NOMO-1 (cell line): ENCODE measurements at regions not wholly inside any gene's neighbourhood (a gene's known extent, or its start where the extent isn't known, plus 50 kb on each side); places are given as distances from the start of the nearest gene placed in this dataset.
A peak's percentile ranks its signal among the peaks of the same experiment; 100 is the strongest.

Experiments used
- DNase-seq, 2 experiments: peaks; one replicate each; lab custom pipeline; 2025; ENCODE audit not compliant: unreplicated experiment in 2 of 2; lab: John Stamatoyannopoulos, UW

DNA sequence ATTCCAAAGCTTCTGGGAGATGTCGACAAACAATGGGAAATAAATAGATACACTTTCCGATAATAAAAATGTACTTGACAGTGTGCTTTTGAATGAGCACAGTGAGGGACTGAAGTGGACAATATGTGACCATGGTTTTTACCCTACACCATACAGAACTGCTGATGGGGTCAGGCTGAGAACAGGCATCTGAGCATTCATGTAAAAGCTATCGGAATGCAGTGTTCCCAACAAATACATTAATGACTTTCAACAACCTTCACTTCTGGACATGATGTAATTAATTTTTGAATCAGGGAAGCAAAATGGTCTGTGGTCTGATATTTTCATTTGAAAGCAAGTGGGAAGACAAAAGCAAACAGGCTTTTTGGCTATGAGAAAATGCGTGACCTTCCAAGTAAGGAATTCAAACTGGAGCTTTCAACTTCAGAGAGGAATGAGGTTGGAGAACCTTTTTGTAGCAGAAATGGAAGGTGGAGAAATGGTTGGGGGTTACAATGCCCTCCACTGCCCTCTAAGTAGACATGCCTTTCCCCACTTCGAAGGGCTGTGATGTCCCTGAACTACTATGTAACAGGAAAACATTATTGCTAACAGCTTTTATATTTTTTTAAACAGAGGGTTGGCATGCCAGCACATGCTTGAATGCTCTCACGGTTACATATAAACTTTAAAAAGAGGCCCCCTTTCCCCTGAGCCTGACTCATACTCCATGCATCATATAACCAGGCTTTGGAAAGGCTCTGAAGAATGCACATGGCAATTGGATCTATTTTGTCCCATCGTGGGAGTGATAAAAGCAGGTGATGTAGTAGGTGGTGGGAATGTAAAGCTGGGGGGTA lies 203.5 kb upstream of the CITED2 start:
- DNase-seq, result peak in 1 of 2 experiments; percentile 41

DNA sequence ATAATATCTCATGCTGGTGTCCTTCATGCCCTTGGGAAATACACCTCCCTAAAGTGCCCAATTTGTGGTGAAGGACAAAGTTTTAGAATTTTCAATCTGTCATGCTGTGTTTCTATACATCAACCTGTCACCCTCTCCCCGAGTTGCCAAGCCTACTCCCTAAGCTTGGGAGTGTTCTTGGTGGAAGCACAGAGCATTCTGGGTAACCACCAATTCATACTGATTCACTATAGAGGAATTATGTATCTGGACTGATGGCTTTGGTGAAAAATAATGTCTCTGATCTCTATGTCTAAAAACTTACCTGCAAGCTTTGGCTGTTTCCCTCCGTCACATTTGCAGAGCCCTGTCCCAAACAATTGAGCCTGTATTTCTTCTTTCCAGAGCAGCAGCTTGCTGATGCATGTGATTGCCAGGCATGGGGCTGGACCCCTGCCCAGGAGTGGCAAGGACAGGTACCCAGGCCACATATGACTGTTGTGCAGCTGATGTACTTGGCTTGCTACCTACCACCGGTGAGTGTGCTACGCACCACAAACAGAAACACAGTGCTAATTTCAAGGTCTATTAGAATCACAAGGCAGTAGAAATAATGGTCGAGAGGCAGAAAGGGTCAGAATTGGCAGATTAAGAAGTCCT lies 202.8 kb upstream of the CITED2 start:
- DNase-seq, result no peak

DNA sequence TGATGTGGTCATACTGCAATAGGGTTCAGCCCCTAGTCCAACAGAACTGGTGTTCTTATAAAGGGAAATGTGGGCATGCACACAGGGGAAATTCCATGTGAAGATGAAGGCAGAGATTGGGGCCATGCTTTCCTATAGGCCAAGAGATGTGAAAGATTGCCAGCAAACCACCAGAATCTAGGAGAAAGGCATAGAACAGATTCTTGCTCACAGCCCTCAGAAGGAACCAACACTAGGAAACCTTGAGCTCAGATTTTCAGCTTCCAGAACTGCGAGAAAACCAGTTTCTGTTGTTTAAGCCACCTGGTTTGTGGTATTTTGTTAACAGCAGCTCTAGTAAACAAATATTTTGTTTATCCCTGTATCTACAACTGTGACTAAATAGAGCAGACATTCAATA lies 197.6 kb upstream of the CITED2 start:
- no peak for DNase-seq

DNA sequence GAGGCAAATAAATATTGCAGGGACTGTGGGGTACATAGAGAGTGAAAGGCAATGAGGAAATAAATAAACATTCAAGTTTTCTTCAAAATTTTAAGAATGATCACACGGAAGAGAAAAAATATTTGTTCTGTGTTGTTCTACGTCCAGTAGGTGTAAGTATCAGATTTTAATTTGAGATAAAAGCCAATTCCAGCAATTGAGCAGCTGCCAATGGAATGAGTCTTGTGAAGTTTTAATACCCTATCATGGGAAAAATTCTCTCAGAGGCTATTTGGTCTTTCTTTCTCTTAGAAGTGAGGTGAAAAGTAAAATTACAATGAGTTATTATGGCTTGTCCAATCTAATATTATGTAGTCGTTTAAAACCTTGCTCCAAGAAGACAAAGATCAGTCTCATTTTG lies 195.7 kb upstream of the CITED2 start:
- DNase-seq, result no peak

DNA sequence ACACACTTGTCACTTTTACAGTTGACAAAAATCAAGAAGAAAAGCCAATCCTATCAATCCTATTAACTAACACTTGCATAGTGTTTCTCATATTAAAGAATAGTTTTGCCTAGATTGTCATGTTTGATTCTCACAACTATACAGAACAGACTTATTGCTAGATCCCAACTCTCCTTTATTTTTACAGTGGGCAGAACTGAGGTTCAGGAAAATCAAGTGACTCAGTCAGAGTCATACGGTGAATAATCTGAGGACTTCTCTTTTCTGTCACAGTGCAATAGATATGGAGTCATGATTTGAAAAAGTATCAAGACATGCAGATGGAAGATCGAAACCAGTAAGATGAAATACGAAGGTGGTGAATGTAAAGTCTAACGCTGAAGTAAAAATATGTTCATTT lies 195.1 kb upstream of the CITED2 start:
- DNase-seq, result peak in 1 of 2 experiments; percentile 45

DNA sequence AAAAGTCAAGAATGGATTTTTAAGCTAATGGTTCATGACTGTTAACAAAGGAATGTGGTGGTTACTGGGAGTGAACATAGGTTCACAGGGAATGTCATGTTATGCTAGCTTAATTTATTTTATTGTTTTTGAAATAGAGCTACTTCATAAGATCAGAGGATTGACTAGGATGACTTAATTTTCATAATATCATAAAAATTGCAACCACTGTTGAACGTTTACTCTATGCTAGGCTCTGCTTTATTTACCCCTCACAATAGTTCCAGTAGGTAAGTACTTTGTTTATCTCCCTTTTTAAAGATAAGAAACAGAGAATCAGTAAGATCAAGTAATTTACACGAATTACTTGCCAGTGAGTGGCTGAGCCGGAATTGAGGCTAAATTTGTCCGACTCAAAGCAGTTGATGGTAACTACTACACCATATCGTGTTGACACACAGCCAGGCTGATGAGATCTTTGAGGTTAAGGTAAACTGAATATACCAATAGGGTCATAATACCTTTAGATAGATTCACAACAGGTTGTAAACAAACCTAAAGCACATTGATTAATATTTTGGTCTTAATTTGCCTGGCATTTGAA lies 194.6 kb upstream of the CITED2 start:
- no peak for DNase-seq

DNA sequence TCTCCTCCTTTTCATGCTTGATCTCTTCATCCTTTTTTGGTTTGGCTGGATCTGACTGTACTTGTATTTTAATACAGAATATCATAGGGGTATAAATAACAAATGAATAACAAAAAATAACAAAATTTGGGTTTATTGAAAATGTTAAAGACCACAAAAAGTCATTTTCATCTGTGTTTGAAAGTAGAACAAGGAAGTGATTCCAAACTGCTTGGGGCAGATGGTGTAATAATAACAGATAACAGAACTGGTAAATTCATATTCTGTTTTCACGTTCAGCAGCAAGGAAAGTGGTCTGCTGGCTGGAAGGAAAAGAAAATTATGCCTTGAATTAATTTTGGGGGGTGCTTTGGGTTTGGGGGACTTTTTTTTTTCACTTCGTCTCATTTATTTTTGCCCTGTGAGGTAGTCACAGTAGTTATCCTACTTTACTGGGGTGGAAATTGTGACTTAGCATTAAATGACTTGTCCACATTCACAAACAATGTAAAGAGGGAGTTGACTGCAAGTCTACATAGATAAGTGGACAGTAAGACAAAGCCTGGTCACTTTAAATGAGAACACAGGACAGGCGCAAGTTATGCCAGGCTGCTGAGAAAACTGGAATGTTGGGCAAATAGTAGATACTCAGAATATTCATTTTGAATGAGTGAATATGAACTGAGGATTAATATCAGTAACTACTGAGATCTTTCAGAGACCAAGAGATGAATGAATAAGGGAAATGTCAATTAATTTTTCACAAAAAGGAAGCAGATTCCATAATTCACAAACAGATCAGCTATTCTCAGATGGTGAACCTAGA lies 193.9 kb upstream of the CITED2 start:
- peak in 1 of 2 experiments; percentile 67 for DNase-seq

DNA sequence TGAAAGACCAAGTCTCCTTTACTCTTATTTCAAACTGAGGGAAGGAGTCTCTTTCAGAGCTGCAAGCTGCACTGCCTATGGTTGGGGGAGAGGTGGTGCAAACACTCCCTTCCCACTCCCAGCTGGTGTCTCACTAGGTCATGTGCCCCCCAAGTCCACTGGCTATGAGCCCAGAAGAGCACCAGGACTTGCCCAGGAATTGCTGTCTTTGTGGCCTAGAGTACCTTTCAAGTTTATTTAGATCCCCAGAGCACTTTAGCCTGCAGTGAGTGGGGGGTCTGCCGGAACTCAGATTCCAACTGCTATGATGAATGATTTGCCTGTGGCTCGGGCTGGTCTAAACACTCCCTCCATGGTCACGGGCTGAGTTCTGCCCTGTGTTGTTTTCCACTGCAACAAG lies 192.6 kb upstream of the CITED2 start:
- DNase-seq, result peak in 1 of 2 experiments; percentile 19

DNA sequence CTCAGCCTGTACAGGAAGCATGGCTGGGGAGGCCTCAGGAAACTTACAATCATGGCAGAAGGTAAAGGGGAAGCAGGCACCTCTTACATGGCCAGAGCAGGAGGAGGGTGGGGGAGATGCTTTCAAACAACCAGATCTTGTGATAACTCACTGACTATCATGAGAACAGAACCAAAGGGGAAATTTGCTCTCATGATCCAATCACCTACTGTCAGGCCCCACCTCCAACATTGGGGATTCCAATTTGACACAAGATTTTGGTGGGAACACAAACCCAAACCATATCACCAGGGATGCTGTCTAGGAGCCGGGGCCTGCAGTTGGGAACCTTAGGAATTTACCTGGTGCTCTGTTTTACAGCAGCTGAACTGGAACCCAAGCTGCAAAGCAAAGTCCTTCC lies 191.1 kb upstream of the CITED2 start:
- no peak for DNase-seq

DNA sequence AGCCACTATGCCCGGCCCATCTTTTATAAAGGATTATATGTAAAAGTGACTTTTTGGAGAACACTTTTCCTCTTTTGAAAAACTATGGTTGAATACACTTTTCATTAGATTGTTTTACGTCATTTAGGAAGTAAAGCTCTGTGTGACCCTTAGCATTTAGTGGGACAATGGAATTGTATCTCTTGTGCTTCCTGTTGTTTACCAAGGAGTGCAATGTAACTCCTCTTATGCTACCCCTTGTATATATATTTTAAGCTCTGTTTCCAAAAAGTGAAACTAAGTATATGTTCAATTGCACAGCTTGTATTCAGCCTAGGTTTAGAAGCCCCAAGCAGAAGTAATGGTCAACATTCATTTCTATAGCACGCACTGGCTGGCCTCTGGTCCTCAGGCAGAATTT lies 183.1 kb upstream of the CITED2 start:
- DNase-seq, result no peak

DNA sequence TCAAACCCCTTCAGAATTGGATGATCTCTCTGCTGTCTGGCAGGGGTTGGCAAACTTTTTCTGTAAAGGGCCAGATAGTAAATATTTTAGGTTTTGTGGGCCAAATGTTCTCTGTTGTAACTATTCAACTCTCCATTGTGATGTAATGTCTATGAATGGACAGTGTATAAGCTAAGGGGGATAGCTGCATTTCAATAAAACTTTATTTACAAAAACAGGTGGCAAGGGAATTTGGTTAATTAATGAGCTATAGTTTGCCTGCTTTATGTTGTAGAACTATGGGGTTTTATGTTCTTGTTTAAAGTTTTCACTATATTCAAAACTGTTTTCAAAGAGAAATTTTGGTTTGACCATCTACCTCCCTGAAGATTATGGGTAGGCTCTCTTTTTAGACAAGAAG lies 182.1 kb upstream of the CITED2 start:
- no peak for DNase-seq

DNA sequence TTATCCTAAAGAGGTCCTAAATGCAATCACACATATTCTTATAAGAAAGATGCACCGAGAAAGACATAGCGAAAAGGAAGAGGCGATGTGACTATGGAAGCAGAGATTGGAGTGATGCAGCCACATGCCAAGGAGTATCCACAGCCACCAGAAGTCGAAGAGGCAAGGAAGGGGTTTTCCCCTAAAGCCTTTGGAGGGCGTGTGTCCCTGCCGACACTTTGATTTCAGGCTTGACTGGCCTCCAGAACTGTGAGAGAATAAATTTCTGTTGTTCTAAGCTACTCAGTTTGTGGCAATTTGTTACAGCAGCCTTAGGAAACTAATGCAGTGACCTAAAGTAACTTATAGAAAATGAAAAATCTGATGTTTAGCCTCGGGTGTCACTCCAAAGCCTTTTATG lies 179.5 kb upstream of the CITED2 start:
- DNase-seq, result no peak

DNA sequence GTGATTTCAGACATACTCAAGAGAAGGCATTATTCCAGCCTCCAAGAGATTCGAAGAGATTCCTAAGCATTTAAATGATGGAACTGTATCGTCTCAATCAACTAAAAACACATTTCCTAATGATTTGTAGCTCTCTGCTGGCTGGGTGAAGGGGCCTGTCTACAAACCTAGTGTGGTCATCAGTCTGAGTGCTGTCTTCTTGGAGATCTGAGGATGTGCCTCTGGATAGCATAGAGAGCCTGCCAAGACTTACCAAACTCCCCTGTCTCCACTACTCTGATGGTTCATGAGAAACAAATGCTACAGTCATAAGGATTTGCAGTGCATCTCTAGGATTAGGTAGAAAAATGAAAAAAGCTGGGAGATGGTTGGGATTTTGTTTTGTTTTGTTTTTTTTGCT lies 176.9 kb upstream of the CITED2 start:
- DNase-seq, result no peak

DNA sequence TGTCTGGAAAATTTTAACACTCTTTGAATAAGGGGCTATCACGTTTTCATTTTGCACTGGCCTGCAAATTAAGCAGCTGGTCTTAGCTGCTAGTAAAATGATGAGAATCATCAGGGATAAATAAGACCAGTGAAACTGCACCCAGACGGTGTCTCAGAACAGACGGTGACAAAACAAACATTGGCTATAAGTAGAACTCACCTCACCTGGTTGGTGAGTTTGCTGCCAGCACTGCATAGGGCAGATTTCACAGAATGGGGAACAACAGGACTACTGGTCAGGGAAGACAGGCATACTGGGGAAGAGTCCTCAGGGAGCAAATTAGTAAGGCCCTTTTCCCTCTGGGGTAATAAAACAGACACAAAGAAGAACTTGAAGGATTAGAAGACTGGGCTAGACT lies 175.9 kb upstream of the CITED2 start:
- no peak for DNase-seq

DNA sequence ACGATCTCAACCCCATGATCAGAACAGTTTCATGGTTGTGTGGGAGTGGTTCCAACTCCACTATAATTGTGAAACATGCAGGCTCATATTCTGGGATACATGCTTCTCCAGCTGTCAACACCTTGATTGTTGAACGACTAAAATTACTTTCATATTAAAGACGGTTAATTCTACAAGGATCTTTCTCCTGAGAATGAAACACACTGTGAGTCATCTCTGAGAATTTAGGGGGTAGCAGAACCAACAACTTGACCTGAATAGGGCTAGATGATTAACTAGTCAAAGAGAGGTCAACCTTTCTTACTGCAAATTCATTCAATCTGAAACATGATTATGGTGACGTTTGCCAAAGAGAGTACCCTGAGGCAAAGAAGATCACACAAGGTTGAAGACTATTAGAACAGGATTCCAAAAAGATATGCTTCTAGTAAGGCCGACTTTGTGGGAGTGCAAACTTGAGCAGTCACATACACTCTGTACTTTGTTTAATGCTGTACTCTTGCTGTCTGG lies 175.2 kb upstream of the CITED2 start:
- DNase-seq, result no peak

DNA sequence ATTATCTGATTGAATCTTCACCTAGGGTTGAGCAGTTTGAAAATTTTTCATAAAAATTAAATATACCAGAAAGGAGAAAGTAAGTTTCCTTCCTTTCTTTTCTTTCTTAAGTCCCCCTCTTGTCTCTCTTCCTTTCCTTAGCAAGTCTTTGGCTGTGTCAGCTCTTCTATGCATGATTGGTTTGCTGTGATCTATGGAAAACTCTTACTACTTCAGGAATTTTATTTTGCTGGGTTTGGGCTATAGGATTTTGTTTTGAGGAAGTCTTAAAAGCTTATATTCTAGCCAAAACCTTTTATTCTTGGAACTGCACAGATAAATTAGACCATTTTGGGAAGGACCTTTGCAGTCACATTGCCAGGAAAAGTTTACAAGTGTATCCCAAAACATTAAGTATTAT lies 173.4 kb upstream of the CITED2 start:
- no peak for DNase-seq

DNA sequence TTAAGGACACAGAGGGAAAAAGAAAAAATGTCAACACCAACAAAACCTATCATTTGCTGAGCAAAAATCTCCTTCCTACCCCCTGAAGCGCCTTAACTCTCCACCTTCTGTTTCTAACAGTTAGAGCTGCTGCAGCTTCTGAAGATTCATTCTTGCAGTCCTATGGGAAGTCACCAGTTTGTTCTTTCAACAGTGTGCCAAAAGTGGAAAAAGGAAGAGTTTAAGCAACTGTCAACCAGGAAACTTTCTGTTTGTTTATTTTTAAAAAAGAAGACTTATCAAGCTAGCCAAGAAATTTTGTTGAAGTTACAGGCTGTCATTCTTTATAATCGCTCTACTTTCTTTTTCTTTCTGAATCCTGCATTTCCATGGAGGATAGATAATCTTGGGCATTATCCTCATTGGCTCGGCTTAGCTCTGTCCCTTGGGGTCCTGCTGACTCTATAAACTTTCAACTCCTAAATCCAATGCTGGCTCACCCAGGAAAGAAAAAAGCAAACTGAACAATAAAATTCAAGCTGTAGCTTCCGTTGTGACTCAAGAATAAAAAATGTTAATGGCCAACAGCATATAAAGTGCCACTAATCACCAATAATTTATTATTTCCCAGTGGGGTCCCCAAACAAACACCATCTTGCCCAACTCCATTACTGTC lies 172.8 kb upstream of the CITED2 start:
- DNase-seq, result peak in 1 of 2 experiments; percentile 15

DNA sequence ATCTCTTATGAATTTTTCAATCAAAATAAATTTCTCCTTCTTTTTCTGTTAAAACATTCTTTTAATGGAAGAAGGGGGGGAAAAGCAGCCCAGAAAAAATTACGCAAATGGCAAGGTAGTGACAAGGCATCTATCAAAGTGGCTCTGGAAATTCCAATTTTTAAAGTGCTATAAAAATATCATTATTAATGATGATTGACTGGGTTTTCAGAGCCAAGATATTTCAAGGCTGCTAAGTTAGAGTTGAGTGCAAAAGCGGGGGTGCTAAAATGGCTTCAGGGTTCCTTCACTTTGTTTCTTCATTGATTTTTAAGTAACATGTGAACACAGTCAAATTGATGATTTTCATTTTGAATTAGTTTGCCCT lies 171.6 kb upstream of the CITED2 start:
- DNase-seq, result no peak

DNA sequence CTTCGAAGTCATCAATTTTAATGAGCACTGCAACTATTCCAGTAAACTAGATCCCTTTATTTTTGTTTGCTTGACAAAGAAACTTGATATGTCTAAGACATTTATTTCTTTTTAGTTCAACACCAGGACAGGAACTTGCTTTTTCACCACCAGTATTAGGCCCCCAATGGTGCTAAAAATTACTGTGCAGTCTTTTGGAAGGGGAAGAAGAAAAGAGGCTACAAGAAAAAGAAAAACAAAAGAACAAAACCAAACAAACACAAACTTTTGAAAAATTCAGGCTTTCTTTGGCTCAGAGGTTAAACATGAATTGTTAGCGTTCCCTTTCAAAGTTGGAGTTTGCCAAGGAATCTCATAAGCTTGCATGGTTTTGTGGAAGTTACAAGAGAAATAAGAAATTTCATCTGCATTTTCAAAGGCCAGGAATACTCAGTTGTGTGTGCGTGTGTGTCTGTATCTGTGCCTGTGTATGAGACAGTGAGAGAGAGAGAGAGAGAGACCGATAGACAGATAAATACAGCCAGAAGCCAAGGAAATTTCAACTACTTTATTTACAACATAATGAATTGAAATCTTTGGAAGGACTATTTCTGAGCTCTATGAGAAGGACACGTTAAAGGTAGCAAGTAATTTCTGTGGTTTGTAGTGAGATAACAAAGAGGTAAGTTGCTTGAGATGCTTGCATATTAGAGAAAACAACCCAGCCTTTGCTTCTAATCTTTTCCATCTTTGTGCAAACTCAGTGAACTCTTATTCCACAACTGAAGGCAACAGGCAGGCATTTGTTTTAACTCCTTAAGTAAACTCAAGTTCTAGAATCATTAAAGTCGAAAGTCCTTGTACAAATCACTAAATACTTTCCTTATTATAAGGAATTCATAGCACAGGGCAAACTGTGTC lies 171.0 kb upstream of the CITED2 start:
- no peak for DNase-seq

DNA sequence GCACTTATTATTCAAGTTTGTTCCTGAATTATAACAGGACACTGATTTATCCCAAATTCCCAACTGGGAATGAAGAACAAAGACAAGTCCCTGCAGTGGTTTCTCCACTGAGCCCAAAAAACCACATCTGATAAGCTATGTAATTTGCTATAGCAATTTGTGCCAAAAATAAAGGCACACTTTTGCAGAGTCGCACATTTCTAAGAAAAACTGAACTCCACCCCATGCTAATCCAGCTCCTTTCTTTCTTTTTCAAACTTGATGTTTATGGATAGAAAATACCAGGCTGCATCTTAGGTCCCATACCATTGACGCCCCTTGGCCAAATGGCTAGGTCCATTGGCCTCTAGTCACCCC lies 170.2 kb upstream of the CITED2 start:
- DNase-seq, result no peak
